Stimulated activated CD8-positive, alpha-beta memory T cell treated with anti-CD3 and anti-CD28 coated beads, Interleukin-15, amount 100 ng/mL, for 48 hours (primary cell): ENCODE measurements at regions not wholly inside any gene's neighbourhood (a gene's known extent, or its start where the extent isn't known, plus 50 kb on each side); places are given as distances from the start of the nearest gene placed in this dataset.
"Not testable (repeated sequence)": the region's sequence is repeated elsewhere in the genome, so short reads cannot be mapped to it uniquely, and the experiment has no call there.

Experiments
- DNase-seq, 2 donors: peaks; one replicate each; pipeline ENCODE4 v3.0.0-alpha.2; 2020; ENCODE audit warnings: low read depth in 2 of 2

GRCh38 chr2:65916785-65917295 lies 484.4 kb upstream of the SPRED2 start:
- DNase-seq, result no peak

DNA sequence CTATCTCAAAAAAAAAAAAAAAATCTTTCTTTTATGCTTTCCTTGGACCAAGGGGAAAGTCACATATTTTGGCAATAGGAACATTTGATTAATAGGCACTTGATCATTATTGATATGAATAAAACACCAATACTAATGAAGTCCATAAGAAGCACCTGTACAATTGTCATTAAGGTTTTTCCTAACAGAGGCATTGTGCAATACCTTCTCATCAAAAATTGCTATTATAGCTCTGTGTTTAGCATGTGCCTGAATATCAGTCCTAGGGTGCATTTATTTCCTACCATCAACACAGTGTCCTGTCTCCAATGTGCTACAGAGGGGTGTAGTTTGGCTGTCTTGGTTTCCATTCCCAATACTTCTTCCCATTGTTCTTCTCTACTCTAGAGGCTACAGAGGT lies 483.8 kb upstream of the SPRED2 start:
- DNase-seq, result no peak

- no peak for DNase-seq
Observed at GRCh38 chr2:65915273-65915672, 482.9 kb upstream of the SPRED2 start.

- no peak for DNase-seq
Observed at GRCh38 chr2:65914244-65914786, 481.9 kb upstream of the SPRED2 start.

- DNase-seq, result no peak
Observed at GRCh38 chr2:65913813-65914212, 481.4 kb upstream of the SPRED2 start.

- no peak for DNase-seq
Observed at GRCh38 chr2:65901756-65902155, 469.4 kb upstream of the SPRED2 start.

- DNase-seq, result no peak
Observed at GRCh38 chr2:65896446-65896845, 464.0 kb upstream of the SPRED2 start.

GRCh38 chr2:65890131-65890530 lies 457.7 kb upstream of the SPRED2 start:
- not testable (repeated sequence) for DNase-seq

GRCh38 chr2:65885266-65885665 lies 452.9 kb upstream of the SPRED2 start:
- DNase-seq, result no peak

GRCh38 chr2:65881592-65881991 lies 449.2 kb upstream of the SPRED2 start:
- no peak for DNase-seq

GRCh38 chr2:65880436-65880835 lies 448.0 kb upstream of the SPRED2 start:
- no peak for DNase-seq

DNA sequence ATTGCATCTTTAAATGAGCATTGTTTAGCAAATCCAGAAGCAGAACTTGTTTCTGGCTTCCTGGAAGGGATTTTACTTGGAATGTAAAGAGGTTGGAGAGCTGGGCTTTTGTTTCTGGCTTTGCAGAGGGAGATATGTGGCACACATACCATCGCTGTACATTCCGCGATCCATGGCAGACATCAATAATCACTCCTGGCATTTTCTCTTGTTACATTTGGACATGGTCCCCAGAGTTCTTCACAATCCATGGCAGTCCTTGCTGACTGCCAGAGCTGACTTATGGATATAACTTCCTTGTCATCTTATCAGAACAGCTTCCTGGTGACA lies 445.6 kb upstream of the SPRED2 start:
- no peak for DNase-seq

GRCh38 chr2:65877331-65878010 lies 445.1 kb upstream of the SPRED2 start:
- DNase-seq, result no peak

GRCh38 chr2:65876114-65876513 lies 443.7 kb upstream of the SPRED2 start:
- DNase-seq, result no peak

- DNase-seq, result no peak
Observed at GRCh38 chr2:65870826-65871225, 438.4 kb upstream of the SPRED2 start.

- no peak for DNase-seq
Observed at GRCh38 chr2:65869296-65869695, 436.9 kb upstream of the SPRED2 start.

- DNase-seq, result no peak
Observed at GRCh38 chr2:65868177-65868576, 435.8 kb upstream of the SPRED2 start.

DNA sequence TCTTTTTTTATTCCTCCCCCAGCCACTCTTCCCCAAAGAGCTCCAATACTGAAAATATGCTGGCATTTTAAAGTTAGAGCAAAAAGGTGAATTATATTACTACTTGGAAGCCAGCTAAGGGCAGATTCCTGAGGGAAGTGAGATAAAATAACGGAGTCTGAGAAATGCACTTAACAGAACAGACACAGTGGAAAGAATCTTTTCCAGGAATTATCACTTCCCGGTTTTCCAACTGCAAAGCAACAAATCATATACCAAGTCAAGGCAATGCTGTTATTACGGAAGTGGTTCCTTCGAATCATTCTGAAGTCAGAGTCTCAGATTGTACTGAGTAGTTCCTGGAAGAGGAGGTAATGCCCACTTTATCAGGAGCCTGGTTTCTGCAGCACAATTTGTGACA lies 435.0 kb upstream of the SPRED2 start:
- DNase-seq, result no peak

- no peak for DNase-seq
Observed at GRCh38 chr2:65866148-65866547, 433.7 kb upstream of the SPRED2 start.

- no peak for DNase-seq
Observed at GRCh38 chr2:65864619-65865018, 432.2 kb upstream of the SPRED2 start.

DNA sequence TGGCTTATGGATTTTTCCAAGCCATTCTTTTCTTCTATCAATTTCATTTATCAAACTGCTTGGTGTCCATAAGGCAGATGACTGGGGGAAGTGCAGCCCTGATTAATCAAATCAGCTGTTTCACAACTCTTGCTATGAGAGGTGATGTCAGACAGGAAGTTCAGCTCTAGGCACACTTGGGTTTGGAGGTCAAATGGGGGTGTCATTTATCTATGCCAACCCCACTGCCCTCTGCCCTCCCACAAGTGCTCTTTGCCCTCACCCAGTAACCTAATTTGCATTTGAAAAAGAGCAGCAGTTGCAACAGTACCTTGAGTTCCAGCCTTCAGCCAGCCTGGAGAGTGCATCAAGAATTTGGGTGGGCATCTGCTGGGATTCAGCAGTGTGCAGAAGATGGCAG lies 431.3 kb upstream of the SPRED2 start:
- DNase-seq, result no peak

DNA sequence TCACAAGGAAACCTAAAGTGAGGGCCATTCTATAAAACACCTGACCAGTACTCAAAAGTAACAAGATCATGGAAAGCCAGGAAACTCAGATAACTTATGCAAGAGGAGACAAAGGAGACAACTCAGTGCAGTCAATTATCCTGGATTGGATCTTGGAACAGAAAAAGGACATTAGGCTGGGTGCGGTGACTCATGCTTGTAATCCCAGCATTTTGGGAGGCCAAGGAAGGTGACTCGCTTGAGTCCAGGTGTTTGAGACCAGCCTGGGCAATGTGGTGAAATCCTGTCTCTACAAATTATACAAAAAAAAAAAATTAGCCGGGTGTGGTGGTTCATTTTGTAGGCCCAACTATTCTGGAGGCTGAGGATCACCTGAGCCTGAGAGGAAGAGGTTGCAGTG lies 424.5 kb upstream of the SPRED2 start:
- DNase-seq, result no peak

GRCh38 chr2:65856423-65856822 lies 424.0 kb upstream of the SPRED2 start:
- DNase-seq, result no peak

- DNase-seq, result no peak
Observed at GRCh38 chr2:65850695-65851094, 418.3 kb upstream of the SPRED2 start.
